Dedifferentiated amniotic fluid mesenchymal stem cell (primary cell): ENCODE measurements at regions not wholly inside any gene's neighbourhood (a gene's known extent, or its start where the extent isn't known, plus 50 kb on each side); places are given as distances from the start of the nearest gene placed in this dataset.

Experiments
- DNase-seq: peaks from one replicate; pipeline ENCODE4 v3.0.0-alpha.2; 2016; ENCODE audit errors: extremely low spot score

DNA sequence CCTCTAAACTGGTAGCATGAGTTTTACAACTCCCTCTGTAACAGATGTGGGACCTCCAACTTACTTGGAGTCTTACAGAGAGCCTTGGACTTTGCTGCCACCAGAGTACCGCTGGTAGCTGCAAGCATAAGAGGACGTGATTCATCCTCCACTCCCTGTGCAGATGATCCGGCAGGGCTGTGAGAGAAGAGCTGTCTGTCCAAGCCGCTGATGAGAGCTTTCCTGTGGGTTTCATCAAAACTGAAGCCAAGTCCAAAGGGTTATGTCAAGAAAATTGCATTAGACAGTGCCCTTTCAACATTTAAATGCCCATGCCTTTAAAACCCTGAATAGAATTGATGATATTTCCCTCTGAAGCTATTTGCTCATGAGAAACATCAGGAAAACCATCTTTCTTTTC is 85.8 kb downstream of the LLPH start:
- no peak for DNase-seq

- no peak for DNase-seq
Measured at GRCh38 chr12:66043035-66043434, 87.5 kb downstream of the LLPH start.

GRCh38 chr12:66041651-66042363 is 88.7 kb downstream of the LLPH start:
- no peak for DNase-seq

DNA sequence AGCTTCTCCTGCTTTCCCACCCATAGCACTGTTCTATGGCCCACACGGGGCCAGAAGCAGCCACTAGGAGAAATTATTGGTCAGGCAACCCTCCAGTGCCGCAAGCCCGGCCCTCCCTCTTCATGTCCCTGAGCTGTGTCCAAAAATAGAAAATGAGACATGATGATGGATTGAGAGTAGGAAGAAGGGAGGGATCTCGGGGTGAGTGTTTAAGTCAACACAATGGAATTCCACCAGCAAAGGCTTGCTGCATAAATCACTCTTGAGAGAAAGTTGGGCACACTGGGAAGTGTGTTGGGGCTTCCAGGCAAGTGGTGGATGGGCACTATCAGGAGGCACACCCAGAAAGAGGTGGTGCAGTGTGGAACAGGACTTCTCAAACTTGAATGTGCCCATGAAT is 94.2 kb downstream of the LLPH start:
- DNase-seq = peak; percentile 94

- DNase-seq = peak; percentile 77
Measured at GRCh38 chr12:66035288-66035966, 95.1 kb downstream of the LLPH start.

DNA sequence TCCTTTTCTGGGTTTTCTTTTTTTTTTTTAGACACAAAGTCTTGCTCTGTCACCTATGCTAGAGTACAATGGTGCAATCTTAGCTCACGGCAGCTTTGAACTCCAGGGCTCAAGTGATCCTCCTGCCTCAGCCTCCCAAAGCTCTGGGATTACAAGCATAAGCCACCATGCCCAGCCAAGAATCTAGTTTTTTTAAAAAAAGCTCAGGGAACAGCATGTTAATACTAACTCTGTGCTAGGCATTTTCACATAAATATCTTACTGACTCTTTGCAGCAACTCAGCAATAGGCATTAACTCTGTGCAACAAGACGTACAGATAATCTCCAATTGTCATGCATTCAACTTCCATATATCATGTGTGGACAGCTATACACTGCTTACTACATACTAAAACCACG is 97.4 kb downstream of the LLPH start:
- DNase-seq = no peak

DNA sequence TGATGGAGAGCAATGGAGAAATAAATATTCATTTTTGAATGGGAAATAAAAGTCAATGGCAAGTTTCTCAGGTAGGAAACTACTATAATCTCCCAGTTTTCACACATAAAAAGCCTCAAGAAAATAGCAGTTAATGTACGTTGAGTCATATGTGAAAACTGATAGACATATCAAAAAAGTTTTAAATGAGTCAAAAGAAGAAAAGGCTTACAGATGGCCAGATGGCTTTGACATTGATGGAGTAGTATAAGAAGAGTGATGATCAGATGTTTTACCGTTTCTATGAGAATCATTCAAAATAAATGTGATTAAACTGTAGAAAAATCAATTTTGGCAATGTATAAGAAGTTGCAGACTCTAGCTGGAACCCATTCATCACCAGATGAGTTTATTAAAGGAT is 97.8 kb downstream of the LLPH start:
- no peak for DNase-seq

- no peak for DNase-seq
Measured at GRCh38 chr12:66030217-66030781, 100.3 kb downstream of the LLPH start.

- no peak for DNase-seq
Measured at GRCh38 chr12:66028390-66028789, 102.2 kb downstream of the LLPH start.

DNA sequence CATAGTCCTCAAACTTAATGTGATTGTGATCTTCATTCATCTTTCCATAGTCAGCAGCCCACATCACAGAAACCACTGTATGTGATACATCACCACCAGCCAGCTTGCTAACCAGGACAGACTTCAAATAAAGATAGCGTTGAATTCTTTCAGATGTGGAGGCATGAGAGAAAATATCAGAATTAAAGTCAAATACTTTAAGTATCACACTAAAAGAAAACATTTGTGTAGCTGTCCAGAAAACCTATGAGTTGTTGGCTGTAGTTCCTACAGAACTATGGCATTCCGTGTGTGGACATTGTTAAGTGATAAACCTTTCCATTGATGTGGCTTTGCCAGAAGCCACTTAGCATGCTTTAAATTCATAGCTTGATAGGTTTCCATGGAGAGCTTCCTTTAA is 105.1 kb downstream of the LLPH start:
- DNase-seq = no peak

- no peak for DNase-seq
Measured at GRCh38 chr12:66024949-66025348, 105.6 kb downstream of the LLPH start.

GRCh38 chr12:66020481-66020880 is 110.1 kb downstream of the LLPH start:
- no peak for DNase-seq

- DNase-seq = no peak
Measured at GRCh38 chr12:66017736-66018135, 112.8 kb downstream of the LLPH start.
